GM12873 (cell line): ENCODE measurements at regions not wholly inside any gene's neighbourhood (a gene's known extent, or its start where the extent isn't known, plus 50 kb on each side); places are given as distances from the start of the nearest gene placed in this dataset.

Experiments used
- CTCF ChIP-seq: IDR thresholded peaks from 2 replicates; pipeline ENCODE4 v1.5.1; 2012; ENCODE audit warnings: low read depth, mild to moderate bottlenecking, moderate library complexity, low read length, control low read depth; ENCODE audit not compliant: insufficient read depth; ENCODE audit errors: missing control alignments

DNA sequence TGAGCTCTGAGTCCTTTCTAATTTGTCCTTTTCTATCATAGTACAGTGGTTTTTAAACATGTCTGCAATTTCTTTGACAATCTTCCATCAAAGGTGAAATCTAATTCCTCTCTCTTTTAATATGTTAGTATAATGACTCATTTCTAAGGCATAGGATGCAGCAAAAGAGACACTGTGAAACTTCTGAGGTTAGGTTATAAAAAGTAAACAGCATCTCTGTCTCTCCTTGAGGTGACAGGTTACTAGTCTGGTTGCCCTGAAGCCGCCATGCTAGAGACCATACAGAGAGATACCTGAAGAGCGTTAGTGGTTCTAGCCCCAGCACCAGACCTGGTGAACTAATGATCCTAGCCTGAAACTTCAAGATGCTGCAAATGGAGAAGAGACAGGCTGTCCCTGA is 114.3 kb downstream of the PPM1A start:
- TF ChIP-seq CTCF = no peak

- TF ChIP-seq CTCF = no peak
These were observed 114.7 kb downstream of the PPM1A start for GRCh38 chr14:60363687-60364086.

GRCh38 chr14:60381909-60382308 is 104.0 kb downstream of the C14orf39 start:
- TF ChIP-seq CTCF = no peak
